Endometrial microvascular endothelial cells (primary cell): ENCODE measurements at regions not wholly inside any gene's neighbourhood (a gene's known extent, or its start where the extent isn't known, plus 50 kb on each side); places are given as distances from the start of the nearest gene placed in this dataset.
"Not testable (repeated sequence)": the region's sequence is repeated elsewhere in the genome, so short reads cannot be mapped to it uniquely, and the experiment has no call there.

Experiments
- in situ Hi-C: cut with HindIII; loops from 2 replicates; pipeline ENCODE4 v1.10.0; 2017; ENCODE audit warnings: low sequenced_read_pairs, low pct_unique_long_range_greater_than_20kb; ENCODE audit errors: inconsistent ontology term

DNA sequence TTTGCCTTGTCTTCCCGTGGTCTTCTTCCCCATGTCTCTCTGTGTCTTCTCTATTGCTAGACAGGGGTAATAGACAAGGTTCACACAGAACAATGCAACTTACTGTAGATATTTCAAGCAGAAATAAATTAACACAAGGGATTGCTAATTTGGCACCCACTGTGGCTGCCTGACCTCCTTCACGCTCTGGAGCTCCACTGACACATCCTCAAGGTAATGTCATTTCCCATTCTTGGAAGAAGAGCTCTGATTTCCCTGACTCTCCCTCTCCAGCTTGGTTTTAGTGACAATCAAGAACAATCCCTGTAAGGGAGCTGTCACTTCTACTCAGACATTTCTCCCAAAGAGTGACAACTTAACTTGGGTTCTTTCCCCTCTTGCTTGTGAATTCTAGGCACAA lies 105.4 kb upstream of the NAP1L1 start:
- in situ Hi-C loops: no loop called here

DNA sequence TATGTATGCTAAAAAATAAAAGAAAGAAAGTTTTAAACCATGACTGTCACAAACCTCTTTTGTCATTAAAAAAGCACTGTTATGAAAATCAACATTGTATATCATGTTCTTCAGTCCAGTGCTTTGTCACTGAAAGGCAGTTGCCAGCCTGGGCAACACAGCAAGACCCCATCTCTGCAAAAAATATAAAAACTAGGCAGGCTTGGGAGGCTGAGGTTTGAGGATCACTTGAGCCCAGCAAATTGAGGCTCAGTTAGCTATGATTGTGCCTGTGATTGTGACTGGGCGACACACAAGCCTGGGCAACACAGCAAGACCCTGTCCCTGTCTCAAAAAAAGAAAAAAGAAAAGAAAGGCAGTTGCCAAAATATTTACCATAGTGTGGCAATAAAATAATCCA lies 102.7 kb upstream of the NAP1L1 start:
- in situ Hi-C loops: no loop called here

DNA sequence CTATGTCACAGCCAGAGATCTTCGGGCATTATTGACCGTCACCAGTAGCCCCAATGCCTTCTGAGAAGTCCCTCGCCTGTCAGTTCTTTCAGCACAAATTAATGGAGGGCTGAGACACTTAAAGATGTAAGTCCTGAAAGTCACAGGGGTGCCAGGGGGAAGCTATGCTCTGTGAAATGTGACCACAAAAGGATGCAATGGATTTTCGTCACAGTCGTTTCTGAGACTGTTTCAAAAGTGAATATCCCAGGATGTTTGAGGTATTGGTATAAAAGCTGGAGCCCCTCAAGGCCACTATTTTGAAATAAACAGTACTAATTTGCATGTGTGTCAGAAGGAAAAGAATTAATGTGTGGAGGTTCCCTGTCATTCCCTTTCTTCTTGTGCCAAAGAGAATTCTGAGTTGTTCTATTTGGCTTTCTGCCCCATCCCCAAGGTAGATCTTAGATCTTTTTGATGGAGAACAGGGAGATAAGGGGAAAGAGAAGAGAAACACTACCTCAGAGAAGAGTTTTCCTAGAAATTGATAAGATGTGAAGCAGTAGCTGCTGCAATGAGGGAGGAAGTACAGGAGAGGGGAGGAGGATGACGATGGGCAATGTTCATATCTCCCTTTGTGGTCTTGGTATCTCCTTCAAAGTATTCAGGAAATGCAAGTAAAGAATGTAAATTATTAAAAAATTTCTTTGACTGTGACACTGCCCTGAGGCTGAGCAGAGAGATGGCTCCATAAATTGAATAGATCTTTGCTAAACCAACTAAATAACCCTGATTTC lies 101.8 kb upstream of the NAP1L1 start:
- in situ Hi-C loops: no loop called here

DNA sequence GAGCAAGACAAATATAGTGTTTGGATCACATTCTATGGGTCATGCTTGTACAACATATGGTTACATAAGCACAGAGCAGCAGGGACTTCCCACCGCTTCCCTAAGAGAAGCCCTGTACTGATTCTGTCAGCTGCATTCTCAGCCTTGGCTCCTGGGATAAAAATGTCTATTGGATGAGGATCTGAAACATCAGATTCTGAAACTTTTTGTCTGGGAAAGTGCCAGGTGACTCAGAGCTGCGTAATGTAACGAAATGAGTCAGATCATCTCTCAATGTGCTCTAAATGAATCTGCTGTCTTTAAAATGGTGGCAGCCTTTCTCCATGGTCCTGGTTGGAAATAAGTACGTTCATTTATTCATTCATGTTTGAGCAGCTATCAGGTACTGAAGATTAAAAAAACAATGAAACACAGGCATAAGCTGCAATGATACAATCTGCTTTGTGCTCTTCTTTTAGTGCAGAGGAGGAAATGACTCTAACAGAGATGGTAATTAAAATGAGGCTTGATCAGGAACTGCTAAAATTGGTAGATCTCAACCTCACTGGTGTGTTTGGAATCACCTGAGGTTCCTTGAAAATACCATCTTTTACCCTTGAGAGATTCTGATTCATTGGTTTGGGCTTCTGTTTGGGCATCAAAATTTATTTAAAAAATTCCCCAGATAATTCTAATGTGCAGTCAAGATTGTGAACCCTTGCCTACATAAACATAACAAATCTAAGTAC lies 99.1 kb upstream of the NAP1L1 start:
- in situ Hi-C loops: no loop called here

DNA sequence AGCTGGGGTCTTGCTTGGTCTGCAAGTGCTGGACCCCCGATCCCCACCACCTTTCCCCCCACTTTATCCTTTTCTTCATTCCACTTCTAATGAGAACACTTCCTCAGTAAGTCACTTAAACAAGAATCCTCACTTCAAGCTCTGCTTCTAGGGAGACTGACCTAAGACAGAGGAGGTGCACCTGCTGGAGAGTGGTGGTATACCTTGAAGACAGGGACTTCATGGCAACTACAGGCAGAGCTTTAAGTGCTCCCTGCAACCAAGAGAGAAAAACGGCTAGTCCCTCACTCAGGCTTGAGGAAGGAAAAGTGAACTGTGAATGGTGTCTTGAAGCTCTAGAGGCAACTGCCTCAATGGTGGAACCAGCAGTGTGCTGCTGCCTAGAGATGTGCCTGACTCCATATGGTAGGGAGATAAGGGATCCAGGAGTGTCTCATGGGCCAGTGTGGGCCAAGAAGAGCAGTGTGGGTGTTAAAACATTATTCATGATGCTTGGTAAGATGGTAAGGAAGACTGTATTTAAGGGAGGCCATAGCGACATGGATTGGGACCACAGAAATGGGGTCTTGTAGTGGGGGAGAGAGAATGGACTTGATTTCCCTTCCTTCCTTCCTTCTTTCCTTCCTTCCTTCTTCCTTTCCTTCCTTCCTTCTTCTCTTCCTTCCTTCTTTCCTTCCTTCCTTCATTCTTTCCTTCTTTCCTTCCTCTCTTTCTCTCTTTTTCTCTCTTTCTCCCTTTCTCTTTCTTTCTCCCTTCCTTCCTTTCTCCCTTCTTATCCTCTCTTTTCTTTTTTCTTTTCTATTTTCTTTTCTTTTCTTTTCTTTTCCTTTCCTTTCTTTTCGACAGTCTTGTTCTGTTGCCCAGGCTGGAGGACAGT lies 96.2 kb upstream of the NAP1L1 start:
- in situ Hi-C loops: no loop called here

DNA sequence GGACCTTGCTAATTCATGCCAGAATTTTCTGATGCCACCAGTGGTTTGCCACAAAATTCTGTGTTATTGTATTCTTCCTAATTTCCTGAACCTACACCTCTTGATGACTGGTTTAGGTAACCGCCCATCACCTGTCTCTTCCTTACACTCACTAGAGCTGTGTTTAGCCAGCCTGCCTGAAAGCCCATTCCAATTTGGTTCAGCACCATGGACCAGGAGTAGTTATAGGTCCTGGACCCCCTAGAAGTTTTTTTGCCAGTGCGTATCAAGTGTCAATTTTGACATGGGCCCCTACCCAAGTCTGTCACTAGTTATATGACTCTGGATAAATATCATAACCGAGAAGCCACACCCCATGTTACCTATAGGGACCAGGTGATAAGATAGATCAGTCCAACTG lies 94.0 kb upstream of the NAP1L1 start:
- in situ Hi-C loops: no loop called here

DNA sequence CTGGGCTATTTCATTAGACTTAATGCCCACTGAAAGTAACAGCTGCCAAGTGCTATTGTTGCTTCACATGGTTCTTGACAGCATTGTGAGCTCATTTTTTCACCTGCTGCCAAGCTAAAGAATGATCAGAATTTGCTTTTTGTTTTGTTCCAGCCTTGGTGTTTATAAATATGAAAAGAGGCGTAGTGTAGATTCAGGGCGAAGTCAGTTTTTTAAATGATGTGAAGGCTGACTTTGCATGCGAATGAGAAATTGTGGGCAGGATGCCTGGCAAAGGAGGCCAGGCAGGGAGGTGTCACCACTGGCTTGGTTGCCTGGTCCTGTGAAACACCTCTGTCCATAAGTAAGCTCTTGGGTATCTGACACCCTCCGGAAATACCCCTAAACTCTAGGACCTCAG lies 93.3 kb upstream of the NAP1L1 start:
- in situ Hi-C loops: no loop called here

DNA sequence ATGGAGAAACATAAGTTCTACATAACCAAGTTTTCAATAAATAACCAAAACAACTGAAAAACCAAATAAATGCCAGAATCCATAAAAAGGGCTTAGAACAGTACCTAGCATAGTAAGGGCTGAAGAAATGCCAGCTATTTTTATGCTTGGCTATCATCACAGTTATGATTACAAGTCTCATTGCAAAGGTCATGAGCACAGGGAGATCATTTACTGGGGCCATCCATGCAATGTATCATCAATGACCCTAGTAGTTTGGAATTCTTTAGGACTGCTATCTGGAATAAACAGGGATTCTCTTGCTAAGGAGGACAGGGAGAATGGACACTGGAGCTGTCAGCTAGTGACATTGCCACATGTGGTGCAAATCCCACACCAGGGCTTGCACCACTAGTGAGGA lies 92.5 kb upstream of the NAP1L1 start:
- in situ Hi-C loops: no loop called here

DNA sequence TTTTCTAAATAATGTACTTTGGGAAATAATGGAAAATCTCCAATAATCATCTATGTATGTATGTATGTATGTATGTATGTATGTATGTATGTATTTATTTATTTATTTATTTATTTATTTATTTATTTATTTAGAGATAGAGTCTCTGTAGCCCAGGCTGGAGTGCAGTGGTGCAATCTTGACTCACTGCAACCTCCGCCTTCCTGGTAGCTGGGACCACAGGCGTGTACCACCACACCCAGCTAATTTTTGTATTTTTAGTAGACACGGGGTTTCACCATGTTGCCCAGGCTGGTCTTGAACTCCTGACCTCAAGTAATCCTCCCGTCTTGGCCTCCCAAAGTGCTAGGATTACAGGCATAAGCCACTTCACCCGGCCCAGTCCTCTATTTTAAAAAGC lies 91.5 kb upstream of the NAP1L1 start:
- in situ Hi-C loops: not testable (repeated sequence)

DNA sequence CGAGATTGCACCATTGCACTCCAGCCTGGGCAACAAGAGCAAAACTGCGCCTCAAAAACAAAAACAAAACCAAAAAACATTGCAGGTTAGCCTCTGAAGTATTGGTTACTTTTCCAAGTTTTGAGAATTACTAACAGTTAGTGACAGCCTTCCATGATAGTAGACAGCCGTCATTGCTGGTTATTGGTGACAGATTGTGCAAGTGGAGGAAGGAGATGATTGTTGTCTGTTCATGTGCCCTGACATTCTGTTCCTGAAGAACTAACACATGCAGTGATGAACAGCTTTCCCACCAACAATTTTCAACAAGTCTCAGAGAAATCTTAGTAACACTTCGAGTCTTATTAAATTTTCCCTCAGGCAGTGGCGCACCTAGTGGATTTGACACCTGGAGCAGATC lies 89.3 kb upstream of the NAP1L1 start:
- in situ Hi-C loops: no loop called here

DNA sequence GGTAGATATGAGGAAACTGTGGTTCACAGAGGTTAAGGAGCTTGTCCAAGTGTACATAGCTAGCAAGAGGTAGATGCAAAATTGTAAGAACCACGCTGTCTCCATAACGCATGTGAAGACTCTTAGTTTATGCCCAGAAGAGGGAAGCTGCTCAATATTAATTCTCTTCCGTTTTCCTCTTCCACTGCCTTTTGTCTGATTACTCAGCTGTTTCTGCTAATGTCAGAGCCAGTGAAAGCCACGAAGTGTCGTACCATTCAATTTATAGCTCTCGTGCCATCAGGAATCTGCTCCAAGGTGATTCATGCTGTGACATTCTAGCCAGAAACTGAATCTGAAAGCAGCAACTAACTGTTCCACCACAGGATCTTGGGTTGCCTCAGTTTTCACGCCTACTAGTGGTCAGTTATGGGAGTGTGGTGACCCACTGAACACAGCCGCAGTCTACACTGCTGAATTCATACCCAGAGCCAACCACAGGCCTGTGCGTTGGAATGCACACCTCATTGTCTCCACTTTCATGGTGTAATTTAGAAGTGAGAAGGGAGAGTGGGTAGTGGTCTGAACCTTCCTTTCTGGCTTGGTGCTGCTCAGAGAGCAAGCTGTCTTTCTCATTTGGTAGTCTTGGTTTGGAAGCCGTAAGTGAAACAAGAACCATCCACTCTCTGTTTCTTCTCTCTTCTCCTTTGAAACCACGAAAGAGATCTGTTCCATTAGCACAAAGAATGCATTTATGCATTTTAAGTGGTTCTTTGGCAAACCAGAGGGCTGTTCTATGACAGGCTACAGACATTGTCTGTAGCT lies 74.2 kb upstream of the NAP1L1 start:
- in situ Hi-C loops: no loop called here

DNA sequence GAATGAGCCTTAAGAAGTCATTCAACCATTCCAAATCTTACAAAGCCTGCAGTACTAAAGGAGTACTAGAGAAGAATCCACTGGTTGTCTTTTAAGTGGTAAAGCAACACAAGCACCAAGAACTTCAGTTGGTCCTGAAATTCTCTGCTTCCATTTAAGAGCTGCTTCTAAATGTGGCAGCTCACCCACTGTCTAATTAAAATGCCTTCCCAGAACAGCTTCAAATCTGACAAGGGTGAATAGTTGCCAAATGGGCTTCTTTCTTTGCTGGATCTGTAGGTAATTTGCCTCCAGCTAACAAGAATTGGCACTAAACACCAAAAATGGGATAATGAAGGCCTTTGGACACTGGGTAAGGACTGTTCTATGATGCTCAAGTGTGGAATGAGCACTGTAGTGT lies 72.2 kb upstream of the NAP1L1 start:
- in situ Hi-C loops: no loop called here

DNA sequence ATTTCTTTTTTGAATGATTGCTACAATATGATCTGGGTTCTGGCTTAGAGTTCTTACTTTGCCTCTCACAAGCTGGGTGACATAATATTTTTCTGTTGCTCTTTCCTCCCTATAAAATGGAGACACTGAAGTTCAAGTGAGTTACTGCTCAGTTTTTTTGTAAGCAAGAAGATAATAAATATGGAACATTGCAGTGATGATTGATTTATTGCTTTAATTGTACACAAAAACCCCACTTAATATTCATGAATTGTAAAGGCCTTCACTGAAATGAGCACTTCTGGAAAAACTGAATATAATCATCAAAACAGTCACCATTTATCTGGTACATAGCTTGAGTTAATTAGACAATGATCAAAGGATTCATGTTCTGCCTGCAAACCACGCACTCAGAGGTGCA lies 71.8 kb upstream of the NAP1L1 start:
- in situ Hi-C loops: no loop called here

DNA sequence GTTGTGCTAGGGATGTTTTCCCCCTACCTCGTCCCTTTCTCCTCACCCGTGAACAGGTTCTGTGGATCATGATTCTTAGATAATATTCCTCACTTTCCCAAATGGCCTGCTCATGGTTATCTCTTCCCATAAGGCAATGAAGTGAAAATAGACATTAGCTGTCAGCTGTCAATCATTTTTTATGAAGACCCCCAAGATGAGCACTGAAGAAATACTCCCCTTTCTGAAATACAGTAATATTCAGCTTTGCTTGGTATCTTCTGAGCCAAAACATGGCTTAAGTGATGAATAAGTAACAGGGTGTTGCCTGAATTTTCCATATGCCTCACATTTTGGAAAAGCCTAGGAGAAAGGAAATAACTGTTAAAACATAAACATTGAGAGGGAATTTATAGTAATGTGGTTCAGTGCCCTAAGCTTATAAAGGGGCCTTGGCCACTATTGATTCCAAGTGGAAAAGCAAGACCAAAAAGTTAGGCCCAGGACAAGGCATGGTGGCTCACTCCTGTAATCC lies 70.7 kb upstream of the NAP1L1 start:
- in situ Hi-C loops: no loop called here

DNA sequence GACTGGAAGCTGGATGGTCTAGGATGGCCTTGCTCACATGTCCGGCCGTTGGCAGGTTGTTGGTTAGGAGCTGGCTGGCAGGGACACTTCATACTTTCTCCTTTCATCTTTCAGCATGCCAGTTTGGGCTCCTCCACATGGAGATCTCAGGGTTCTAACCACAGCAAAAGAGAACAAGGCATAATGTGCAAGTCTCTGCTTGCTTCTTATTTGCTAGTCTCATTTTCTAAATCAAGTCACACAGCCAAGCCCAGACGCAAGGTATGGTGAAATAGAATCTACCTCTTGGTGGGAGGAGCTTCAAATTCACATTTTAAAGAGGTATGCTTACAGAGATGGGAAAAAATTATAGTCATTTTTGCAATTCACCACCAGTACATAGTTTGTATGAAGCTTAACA lies 69.1 kb upstream of the NAP1L1 start:
- in situ Hi-C loops: no loop called here

DNA sequence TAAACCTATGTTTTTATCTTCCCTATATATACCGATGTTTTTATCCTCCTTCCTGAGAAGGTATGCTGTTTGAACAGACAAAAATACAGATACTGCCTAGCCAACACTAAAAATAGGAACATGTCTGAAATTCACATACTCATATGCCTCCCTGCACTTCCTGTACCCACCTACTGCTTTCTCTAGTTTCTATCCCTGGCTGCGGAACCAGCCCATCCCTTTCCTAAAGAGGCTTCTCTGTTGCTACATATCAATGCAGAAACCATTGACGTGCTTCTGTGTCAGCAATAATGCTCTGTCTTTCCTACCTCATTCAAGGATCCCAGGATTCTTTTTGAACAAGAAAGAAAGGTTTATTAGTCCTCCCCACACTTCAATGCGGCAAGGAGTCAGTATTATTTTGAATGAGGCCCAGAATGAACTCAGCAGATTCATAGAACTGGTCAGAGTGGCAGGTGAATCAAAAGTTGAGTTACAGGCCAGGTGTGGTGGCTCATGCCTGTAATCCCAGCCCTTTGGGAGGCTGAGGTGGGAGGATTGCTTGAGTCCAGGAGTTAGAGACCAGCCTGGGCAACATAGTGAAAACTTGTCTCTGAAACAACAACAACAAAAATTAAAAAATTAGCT lies 67.8 kb upstream of the NAP1L1 start:
- in situ Hi-C loops: no loop called here

DNA sequence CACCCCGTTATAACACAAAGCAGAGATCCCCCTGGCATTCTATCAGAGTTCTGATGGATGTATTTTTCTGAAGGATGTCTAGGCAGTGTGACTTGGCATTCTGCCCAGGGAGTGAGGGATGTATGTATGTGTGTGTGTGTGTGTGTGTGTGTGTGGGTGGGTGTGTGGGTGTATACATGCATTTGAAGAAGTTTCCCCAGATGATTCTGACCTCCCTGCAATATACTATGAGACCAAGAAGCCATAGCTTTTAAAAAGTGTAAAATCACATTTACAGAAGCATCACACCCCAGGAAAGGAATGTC lies 59.7 kb upstream of the NAP1L1 start:
- in situ Hi-C loops: loop anchor here (25.0 kb wide), 1 partner anchor 193 kb away; the partner anchor contains the start of gene BBS10
